ENCODE measurements at regions not wholly inside any gene's neighbourhood (a gene's known extent, or its start where the extent isn't known, plus 50 kb on each side); places are given as distances from the start of the nearest gene placed in this dataset.

- TF ChIP-seq EZH2 (IDR thresholded peaks at IDR 0.05; ENCODE audit: low read depth): no peak
- TF ChIP-seq, protein P1, sequence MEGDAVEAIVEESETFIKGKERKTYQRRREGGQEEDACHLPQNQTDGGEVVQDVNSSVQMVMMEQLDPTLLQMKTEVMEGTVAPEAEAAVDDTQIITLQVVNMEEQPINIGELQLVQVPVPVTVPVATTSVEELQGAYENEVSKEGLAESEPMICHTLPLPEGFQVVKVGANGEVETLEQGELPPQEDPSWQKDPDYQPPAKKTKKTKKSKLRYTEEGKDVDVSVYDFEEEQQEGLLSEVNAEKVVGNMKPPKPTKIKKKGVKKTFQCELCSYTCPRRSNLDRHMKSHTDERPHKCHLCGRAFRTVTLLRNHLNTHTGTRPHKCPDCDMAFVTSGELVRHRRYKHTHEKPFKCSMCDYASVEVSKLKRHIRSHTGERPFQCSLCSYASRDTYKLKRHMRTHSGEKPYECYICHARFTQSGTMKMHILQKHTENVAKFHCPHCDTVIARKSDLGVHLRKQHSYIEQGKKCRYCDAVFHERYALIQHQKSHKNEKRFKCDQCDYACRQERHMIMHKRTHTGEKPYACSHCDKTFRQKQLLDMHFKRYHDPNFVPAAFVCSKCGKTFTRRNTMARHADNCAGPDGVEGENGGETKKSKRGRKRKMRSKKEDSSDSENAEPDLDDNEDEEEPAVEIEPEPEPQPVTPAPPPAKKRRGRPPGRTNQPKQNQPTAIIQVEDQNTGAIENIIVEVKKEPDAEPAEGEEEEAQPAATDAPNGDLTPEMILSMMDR (conservative IDR thresholded peaks at IDR 0.05): no peak
Measured at GRCh38 chr14:54098536-54098935, 141.9 kb upstream of the BMP4 start.
